DND-41 (cell line): ENCODE measurements at regions not wholly inside any gene's neighbourhood (a gene's known extent, or its start where the extent isn't known, plus 50 kb on each side); places are given as distances from the start of the nearest gene placed in this dataset.

ENCODE experiments used
- ATAC-seq: fragments of 200-7000 bp; cut with Tn5 transposase; 3 replicates; pipeline ENCODE4 v1.9.1; 2021; ENCODE audit warnings: low read depth; ENCODE audit not compliant: insufficient read depth
- DNase-seq: peaks from one replicate; pipeline ENCODE4 v3.0.0-alpha.2; 2020
- H2AFZ ChIP-seq: 2 replicates; pipeline ENCODE4 v1.6.0; 2012; ENCODE audit warnings: low read depth, low read length
- H3K27ac ChIP-seq: 2 replicates; pipeline ENCODE4 v1.5.1; 2012; ENCODE audit warnings: low read length, inconsistent platforms
- H3K27me3 ChIP-seq: fragments of 200-600 bp; sonication (generic); 2 replicates; pipeline ENCODE4 v1.6.0; 2012; ENCODE audit warnings: low read length, mild to moderate bottlenecking, inconsistent platforms; ENCODE audit not compliant: insufficient read depth, poor library complexity
- H3K36me3 ChIP-seq: 2 replicates; pipeline ENCODE4 v1.5.1; 2012; ENCODE audit warnings: low read length, inconsistent platforms; ENCODE audit not compliant: insufficient read depth
- H3K4me1 ChIP-seq: 2 replicates; pipeline ENCODE4 v1.5.1; 2012; ENCODE audit warnings: mild to moderate bottlenecking, low read length; ENCODE audit not compliant: insufficient read depth
- H3K4me2 ChIP-seq: 2 replicates; pipeline ENCODE4 v1.6.0; 2012; ENCODE audit warnings: mild to moderate bottlenecking, moderate library complexity, low read length, inconsistent platforms; ENCODE audit not compliant: insufficient read depth
- H3K4me3 ChIP-seq, 2 experiments: fragments of 200-600 bp in 1 of 2; shearing (Covaris generic) in 1 of 2; 2 replicates each; pipeline ENCODE4 v1.5.1; 2012 to 2016; ENCODE audit warnings: inconsistent platforms in 2 of 2, low read length in 2 of 2, mild to moderate bottlenecking in 2 of 2, low read depth in 1 of 2, moderate library complexity in 1 of 2
- H3K79me2 ChIP-seq: 2 replicates; pipeline ENCODE4 v1.6.0; 2012; ENCODE audit warnings: low read length, inconsistent platforms; ENCODE audit not compliant: insufficient read depth
- H3K9ac ChIP-seq: 2 replicates; pipeline ENCODE4 v1.6.0; 2012; ENCODE audit warnings: low read depth, mild to moderate bottlenecking, inconsistent platforms, low read length, moderate library complexity
- H3K9me3 ChIP-seq: 2 replicates; pipeline ENCODE4 v1.5.1; 2012; ENCODE audit warnings: low read length, moderate library complexity, mild to moderate bottlenecking, inconsistent platforms; ENCODE audit not compliant: insufficient read depth, severe bottlenecking
- H4K20me1 ChIP-seq: 2 replicates; pipeline ENCODE4 v1.6.0; 2012; ENCODE audit warnings: low read length; ENCODE audit not compliant: insufficient read depth
- EZH2 ChIP-seq: IDR thresholded peaks from 3 replicates; pipeline ENCODE4 v1.6.1; 2012; ENCODE audit warnings: borderline replicate concordance, low read depth, mild to moderate bottlenecking, moderate library complexity, low read length, inconsistent platforms; ENCODE audit not compliant: severe bottlenecking
- TF ChIP-seq, protein P1 (sequence below): IDR thresholded peaks from 2 replicates; pipeline ENCODE4 v1.5.1; 2012; ENCODE audit warnings: borderline replicate concordance, low read length, moderate library complexity, mild to moderate bottlenecking; ENCODE audit not compliant: poor library complexity, severe bottlenecking; ENCODE audit errors: extremely low read depth

- Histone ChIP-seq H4K20me1 (no peaks in the 10 kb centered on the region), H3K27me3 (no peaks in the 10 kb centered on the region), H3K79me2 (no peaks in the 10 kb centered on the region), H3K4me1 (no peaks in the 10 kb centered on the region), H3K9ac (no peak overlapping the region), H3K36me3 (no peaks in the 10 kb centered on the region), H2AFZ (no peak overlapping the region), H3K27ac (no peak overlapping the region), H3K4me3 (no peak overlapping the region), H3K4me2 (no peak overlapping the region), H3K9me3 (no peaks in the 10 kb centered on the region)
- no peak for ATAC-seq
- TF ChIP-seq, protein P1, sequence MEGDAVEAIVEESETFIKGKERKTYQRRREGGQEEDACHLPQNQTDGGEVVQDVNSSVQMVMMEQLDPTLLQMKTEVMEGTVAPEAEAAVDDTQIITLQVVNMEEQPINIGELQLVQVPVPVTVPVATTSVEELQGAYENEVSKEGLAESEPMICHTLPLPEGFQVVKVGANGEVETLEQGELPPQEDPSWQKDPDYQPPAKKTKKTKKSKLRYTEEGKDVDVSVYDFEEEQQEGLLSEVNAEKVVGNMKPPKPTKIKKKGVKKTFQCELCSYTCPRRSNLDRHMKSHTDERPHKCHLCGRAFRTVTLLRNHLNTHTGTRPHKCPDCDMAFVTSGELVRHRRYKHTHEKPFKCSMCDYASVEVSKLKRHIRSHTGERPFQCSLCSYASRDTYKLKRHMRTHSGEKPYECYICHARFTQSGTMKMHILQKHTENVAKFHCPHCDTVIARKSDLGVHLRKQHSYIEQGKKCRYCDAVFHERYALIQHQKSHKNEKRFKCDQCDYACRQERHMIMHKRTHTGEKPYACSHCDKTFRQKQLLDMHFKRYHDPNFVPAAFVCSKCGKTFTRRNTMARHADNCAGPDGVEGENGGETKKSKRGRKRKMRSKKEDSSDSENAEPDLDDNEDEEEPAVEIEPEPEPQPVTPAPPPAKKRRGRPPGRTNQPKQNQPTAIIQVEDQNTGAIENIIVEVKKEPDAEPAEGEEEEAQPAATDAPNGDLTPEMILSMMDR = no peak
- DNase-seq = no peak
Measured at GRCh38 chr9:86586144-86586494, 231.9 kb upstream of the TUT7 start.

GRCh38 chr9:86585422-86586143 lies 231.4 kb upstream of the TUT7 start:
- Histone ChIP-seq H3K4me3 (no peak overlapping the region), H3K27ac (no peak overlapping the region), H3K9ac (no peak overlapping the region), H3K9me3 (no peaks in the 10 kb centered on the region), H2AFZ (no peak overlapping the region), H3K79me2 (no peaks in the 10 kb centered on the region), H3K4me1 (no peaks in the 10 kb centered on the region), H3K27me3 (no peaks in the 10 kb centered on the region), H4K20me1 (no peaks in the 10 kb centered on the region), H3K36me3 (no peaks in the 10 kb centered on the region), H3K4me2 (no peak overlapping the region)
- no peak for ATAC-seq
- no peak for DNase-seq
- TF ChIP-seq, protein P1 = no peak
- TF ChIP-seq EZH2 = no peak

- Histone ChIP-seq H3K9ac (no peak overlapping the region), H3K27ac (no peak overlapping the region), H3K79me2 (no peaks in the 10 kb centered on the region), H3K4me2 (no peak overlapping the region), H3K9me3 (no peaks in the 10 kb centered on the region), H4K20me1 (no peaks in the 10 kb centered on the region), H2AFZ (no peak overlapping the region), H3K36me3 (no peaks in the 10 kb centered on the region), H3K4me3 (no peak overlapping the region), H3K4me1 (no peaks in the 10 kb centered on the region), H3K27me3 (no peaks in the 10 kb centered on the region)
- no peak for DNase-seq
- ATAC-seq = no peak
- TF ChIP-seq, protein P1 = no peak
Measured at GRCh38 chr9:86580688-86581087, 226.5 kb upstream of the TUT7 start.

DNA sequence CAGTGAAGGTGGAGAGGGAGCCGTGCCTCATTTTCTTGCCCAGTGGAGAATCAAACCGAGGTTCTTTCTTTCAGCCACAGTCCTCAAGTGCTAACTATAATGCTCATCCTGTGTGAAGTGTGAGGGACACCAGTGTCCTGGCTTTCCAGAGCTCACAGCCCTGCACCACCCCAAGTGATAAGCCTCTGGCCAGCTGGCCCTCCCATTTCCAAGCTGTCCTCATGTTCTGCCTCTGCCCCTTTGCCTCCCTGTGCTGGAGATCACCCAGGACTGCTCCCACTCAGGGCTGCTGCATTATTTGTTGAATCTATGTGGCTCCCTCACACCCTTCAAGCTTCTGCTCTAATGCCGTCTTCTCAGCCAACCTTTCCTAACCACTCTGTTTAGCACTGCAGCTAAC lies 224.5 kb upstream of the TUT7 start:
- no peaks in the 10 kb centered on the region for H4K20me1 ChIP-seq
- H3K4me3 ChIP-seq = no peak overlapping the region
- DNase-seq (no peak), ATAC-seq (no peak)
- no peak overlapping the region for H2AFZ ChIP-seq
- no peaks in the 10 kb centered on the region for H3K4me1 ChIP-seq
- H3K36me3 ChIP-seq = no peaks in the 10 kb centered on the region
- H3K9ac ChIP-seq = no peak overlapping the region
- no peak for TF ChIP-seq EZH2
- TF ChIP-seq, protein P1 = no peak
- H3K27me3 ChIP-seq = no peaks in the 10 kb centered on the region
- no peaks in the 10 kb centered on the region for H3K79me2 ChIP-seq
- H3K9me3 ChIP-seq = no peaks in the 10 kb centered on the region
- H3K27ac ChIP-seq = no peak overlapping the region
- no peak overlapping the region for H3K4me2 ChIP-seq
